ENCODE measurements at regions not wholly inside any gene's neighbourhood (a gene's known extent, or its start where the extent isn't known, plus 50 kb on each side); places are given as distances from the start of the nearest gene placed in this dataset.

DNA sequence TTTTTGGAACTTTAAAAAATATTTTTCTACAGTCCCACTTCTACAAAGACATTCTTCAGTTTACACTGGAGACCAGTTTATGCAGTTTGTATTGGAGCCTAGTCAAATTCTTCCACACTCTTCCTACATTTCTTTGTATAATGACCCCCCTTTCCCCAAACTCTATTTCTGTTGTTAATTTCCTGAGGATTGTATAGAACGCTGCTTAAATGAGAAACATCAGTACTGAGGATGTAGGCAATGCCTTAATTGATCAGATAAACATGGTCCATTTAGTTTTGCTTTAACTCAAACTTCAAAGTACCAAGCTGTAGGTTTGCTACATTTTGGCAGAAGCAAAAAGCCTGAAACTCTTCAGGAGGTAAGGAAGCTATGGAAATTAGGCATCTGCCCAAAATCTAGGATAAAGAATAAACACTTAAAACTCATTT lies 155.5 kb downstream of the SLC7A11 start:
- Histone ChIP-seq H3K4me1 (ENCODE audit: control insufficient read depth, extremely low read depth, insufficient read depth, low read length) (peaks cover 6% of the 10 kb centered on the region), H3K27ac (ENCODE audit: insufficient read depth, low read depth, low read length) (no peak overlapping the region), H3K9ac (replicated peaks; ENCODE audit: extremely low read depth, insufficient read depth, low read length) (no peak overlapping the region), H3K36me3 (ENCODE audit: control insufficient read depth in 2 of 2, extremely low read depth in 1 of 2, insufficient read depth in 2 of 2, low read length in 2 of 2) (no peaks in the 10 kb centered on the region), H3K9me3 (replicated peaks; ENCODE audit: control insufficient read depth, insufficient read depth, low read length) (no peaks in the 10 kb centered on the region), H3K9me1 (replicated peaks; ENCODE audit: control insufficient read depth, extremely low read depth, insufficient read depth, low read length) (no peaks in the 10 kb centered on the region), H3K79me2 (ENCODE audit: control insufficient read depth, insufficient read depth, low read length) (no peaks in the 10 kb centered on the region), H3K4me2 (ENCODE audit: insufficient read depth, low read length) (no peak overlapping the region), H3K27me3 (ENCODE audit: control insufficient read depth in 2 of 2, insufficient read depth in 2 of 2, low read length in 2 of 2) (no peaks in the 10 kb centered on the region), H4K20me1 (replicated peaks; ENCODE audit: control insufficient read depth, extremely low read depth, insufficient read depth, low read length) (no peaks in the 10 kb centered on the region), H3K4me3 (replicated peaks in 1 of 3; ENCODE audit: insufficient read depth in 1 of 3, low read depth in 1 of 3, low read length in 3 of 3) (no peak overlapping the region), H2AFZ (ENCODE audit: low read depth, low read length) (peak overlapping the region; percentile 50)
- TF ChIP-seq, protein P1, sequence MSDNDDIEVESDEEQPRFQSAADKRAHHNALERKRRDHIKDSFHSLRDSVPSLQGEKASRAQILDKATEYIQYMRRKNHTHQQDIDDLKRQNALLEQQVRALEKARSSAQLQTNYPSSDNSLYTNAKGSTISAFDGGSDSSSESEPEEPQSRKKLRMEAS (IDR thresholded peaks at IDR 0.05; ENCODE audit: insufficient read depth, insufficient read length): no peak
- TF ChIP-seq EZH2 (IDR thresholded peaks at IDR 0.05; ENCODE audit: borderline replicate concordance, low read depth, low read length, severe bottlenecking) (no peak), JUN (IDR thresholded peaks at IDR 0.05; ENCODE audit: borderline replicate concordance, insufficient read depth, insufficient read length, low read depth) (no peak), GATA2 (IDR thresholded peaks at IDR 0.05; ENCODE audit: insufficient read depth, insufficient read length, low read depth, low read length) (no peak), POLR2AphosphoS5 (IDR thresholded peaks at IDR 0.05; ENCODE audit: insufficient read depth, low read depth, low read length) (no peak), MYC (IDR thresholded peaks at IDR 0.05; ENCODE audit: low read depth, low read length) (no peak), POLR2A (IDR thresholded peaks at IDR 0.05; ENCODE audit: low read depth, low read length) (no peak), FOS (IDR thresholded peaks at IDR 0.05; ENCODE audit: borderline replicate concordance, insufficient read depth, low read length) (no peak)
- TF ChIP-seq, protein P2, sequence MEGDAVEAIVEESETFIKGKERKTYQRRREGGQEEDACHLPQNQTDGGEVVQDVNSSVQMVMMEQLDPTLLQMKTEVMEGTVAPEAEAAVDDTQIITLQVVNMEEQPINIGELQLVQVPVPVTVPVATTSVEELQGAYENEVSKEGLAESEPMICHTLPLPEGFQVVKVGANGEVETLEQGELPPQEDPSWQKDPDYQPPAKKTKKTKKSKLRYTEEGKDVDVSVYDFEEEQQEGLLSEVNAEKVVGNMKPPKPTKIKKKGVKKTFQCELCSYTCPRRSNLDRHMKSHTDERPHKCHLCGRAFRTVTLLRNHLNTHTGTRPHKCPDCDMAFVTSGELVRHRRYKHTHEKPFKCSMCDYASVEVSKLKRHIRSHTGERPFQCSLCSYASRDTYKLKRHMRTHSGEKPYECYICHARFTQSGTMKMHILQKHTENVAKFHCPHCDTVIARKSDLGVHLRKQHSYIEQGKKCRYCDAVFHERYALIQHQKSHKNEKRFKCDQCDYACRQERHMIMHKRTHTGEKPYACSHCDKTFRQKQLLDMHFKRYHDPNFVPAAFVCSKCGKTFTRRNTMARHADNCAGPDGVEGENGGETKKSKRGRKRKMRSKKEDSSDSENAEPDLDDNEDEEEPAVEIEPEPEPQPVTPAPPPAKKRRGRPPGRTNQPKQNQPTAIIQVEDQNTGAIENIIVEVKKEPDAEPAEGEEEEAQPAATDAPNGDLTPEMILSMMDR (IDR thresholded peaks at IDR 0.05; ENCODE audit: extremely low read depth in 1 of 2, insufficient read depth in 1 of 2, low read depth in 1 of 2, low read length in 2 of 2): no peak
- intact Hi-C loops (cut with micrococcal nuclease): no loop called here
- dilution Hi-C loops (cut with MboI; ENCODE audit: extremely low pct_ligation_motif_present, low sequenced_read_pairs): no loop called here
- BruUV-seq (replicated peaks): no TSS peak
- ChIA-PET POLR2A (no interaction called here), CTCF (interaction anchor here (1.0 to 7.1 kb wide), 3 partner anchors 11 to 50 kb away, joined by 3 to 309 read pairs (median 4); no protein-coding TSS in a partner anchor)
- FAIRE-seq: no peak
- peak; percentile 32 for DNase-seq (ENCODE audit: low read depth, low spot score)

Data from endothelial cell of umbilical vein (primary cell).